ENCODE measurements at regions not wholly inside any gene's neighbourhood (a gene's known extent, or its start where the extent isn't known, plus 50 kb on each side); places are given as distances from the start of the nearest gene placed in this dataset.

GRCh38 chrX:8868070-8868773, 67.0 kb upstream of the FAM9A start:
- TF ChIP-seq CTCF (IDR thresholded peaks at IDR 0.05) (no peak), POLR2AphosphoS5 (IDR thresholded peaks at IDR 0.05) (no peak), EP300 (IDR thresholded peaks at IDR 0.05) (no peak)
